Liver (tissue), 3 donors: ENCODE measurements at regions not wholly inside any gene's neighbourhood (a gene's known extent, or its start where the extent isn't known, plus 50 kb on each side); places are given as distances from the start of the nearest gene placed in this dataset.

Source experiments
- GABPA ChIP-seq, 2 donors: IDR thresholded peaks in 1 of 2; conservative IDR thresholded peaks in 1 of 2; 2 replicates each; pipeline ENCODE4 v1.6.1; 2016; ENCODE audit warnings: antibody characterized with exemption in 2 of 2, mild to moderate bottlenecking in 1 of 2, moderate library complexity in 1 of 2
- JUND ChIP-seq, 2 donors: IDR thresholded peaks; 2 replicates each; pipeline ENCODE4 v1.6.1; 2016; ENCODE audit warnings: antibody characterized with exemption in 2 of 2
- RAD21 ChIP-seq, 2 donors: IDR thresholded peaks; 2 replicates each; pipeline ENCODE4 v1.6.1; 2016; ENCODE audit warnings: antibody characterized with exemption in 2 of 2, mild to moderate bottlenecking in 2 of 2
- SP1 ChIP-seq: IDR thresholded peaks from 2 replicates; pipeline ENCODE4 v1.6.1; 2018; ENCODE audit warnings: antibody characterized with exemption, mild to moderate bottlenecking
- YY1 ChIP-seq: IDR thresholded peaks from 2 replicates; pipeline ENCODE4 v1.6.1; 2016; ENCODE audit warnings: antibody characterized with exemption, mild to moderate bottlenecking
- TF ChIP-seq, protein P1 (sequence below): fragments of 150-350 bp; IDR thresholded peaks from 2 replicates; pipeline ENCODE4 v1.5.1; 2017; ENCODE audit warnings: improper control_type of control experiment, low read depth, low read length; ENCODE audit not compliant: missing input control
- donor health status: healthy.
- donor health status: healthy.

DNA sequence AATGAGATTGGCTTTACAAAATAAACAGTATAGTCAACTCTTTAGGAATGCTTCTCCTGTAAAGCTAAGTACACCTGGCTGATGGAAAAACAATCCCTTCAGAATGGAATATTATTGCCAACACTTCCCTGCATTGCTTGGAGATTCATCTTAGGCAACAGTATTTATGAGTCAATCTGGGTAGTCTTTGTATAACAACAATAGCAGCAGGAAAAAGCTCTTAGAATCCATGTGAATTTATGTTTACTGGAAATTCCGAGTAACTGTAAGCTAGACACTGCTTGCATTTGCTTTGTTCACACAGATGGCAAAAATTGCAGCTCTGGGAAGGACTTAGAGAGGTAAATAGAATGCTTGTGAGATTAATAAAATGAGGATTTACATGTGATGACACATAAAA is 101.7 kb upstream of the NTRK2 start:
- TF ChIP-seq, protein P1, sequence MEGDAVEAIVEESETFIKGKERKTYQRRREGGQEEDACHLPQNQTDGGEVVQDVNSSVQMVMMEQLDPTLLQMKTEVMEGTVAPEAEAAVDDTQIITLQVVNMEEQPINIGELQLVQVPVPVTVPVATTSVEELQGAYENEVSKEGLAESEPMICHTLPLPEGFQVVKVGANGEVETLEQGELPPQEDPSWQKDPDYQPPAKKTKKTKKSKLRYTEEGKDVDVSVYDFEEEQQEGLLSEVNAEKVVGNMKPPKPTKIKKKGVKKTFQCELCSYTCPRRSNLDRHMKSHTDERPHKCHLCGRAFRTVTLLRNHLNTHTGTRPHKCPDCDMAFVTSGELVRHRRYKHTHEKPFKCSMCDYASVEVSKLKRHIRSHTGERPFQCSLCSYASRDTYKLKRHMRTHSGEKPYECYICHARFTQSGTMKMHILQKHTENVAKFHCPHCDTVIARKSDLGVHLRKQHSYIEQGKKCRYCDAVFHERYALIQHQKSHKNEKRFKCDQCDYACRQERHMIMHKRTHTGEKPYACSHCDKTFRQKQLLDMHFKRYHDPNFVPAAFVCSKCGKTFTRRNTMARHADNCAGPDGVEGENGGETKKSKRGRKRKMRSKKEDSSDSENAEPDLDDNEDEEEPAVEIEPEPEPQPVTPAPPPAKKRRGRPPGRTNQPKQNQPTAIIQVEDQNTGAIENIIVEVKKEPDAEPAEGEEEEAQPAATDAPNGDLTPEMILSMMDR, result no peak
- TF ChIP-seq JUND (IDR thresholded peaks at IDR 0.05) (no peak), YY1 (no peak), GABPA (IDR thresholded peaks at IDR 0.05 in 1 of 2, conservative IDR thresholded peaks at IDR 0.05 in 1 of 2) (no peak), SP1 (no peak), RAD21 (IDR thresholded peaks at IDR 0.05) (no peak)
